ENCODE measurements at regions not wholly inside any gene's neighbourhood (a gene's known extent, or its start where the extent isn't known, plus 50 kb on each side); places are given as distances from the start of the nearest gene placed in this dataset.

GRCh38 chr1:80657044-80657643 lies 1143.6 kb upstream of the ADGRL2 start:
- H3K27ac ChIP-seq: no peak overlapping the region
- DNase-seq (ENCODE audit: low spot score): no peak
- H3K9me3 ChIP-seq: no peaks in the 10 kb centered on the region
- H3K4me3 ChIP-seq: no peak overlapping the region
- H3K36me3 ChIP-seq: no peaks in the 10 kb centered on the region
- H3K27me3 ChIP-seq: no peaks in the 10 kb centered on the region
- no peaks in the 10 kb centered on the region for H3K4me1 ChIP-seq
- no peak for TF ChIP-seq CTCF (IDR thresholded peaks at IDR 0.05)

- Histone ChIP-seq H3K27me3 (no peaks in the 10 kb centered on the region), H3K9me3 (no peaks in the 10 kb centered on the region), H3K27ac (no peak overlapping the region), H3K36me3 (no peaks in the 10 kb centered on the region), H3K4me3 (no peak overlapping the region), H3K4me1 (no peaks in the 10 kb centered on the region)
- no peak for DNase-seq (ENCODE audit: low spot score)
- TF ChIP-seq CTCF (IDR thresholded peaks at IDR 0.05): no peak
Observed at GRCh38 chr1:80656641-80657040, 1144.1 kb upstream of the ADGRL2 start.

GRCh38 chr1:80656014-80656636 lies 1144.6 kb upstream of the ADGRL2 start:
- H3K9me3 ChIP-seq: no peaks in the 10 kb centered on the region
- DNase-seq (ENCODE audit: low spot score): no peak
- H3K27ac ChIP-seq: no peak overlapping the region
- no peak overlapping the region for H3K4me3 ChIP-seq
- H3K36me3 ChIP-seq: no peaks in the 10 kb centered on the region
- no peaks in the 10 kb centered on the region for H3K27me3 ChIP-seq
- TF ChIP-seq CTCF (IDR thresholded peaks at IDR 0.05): no peak
- H3K4me1 ChIP-seq: no peaks in the 10 kb centered on the region

- H3K27ac ChIP-seq: no peak overlapping the region
- H3K4me3 ChIP-seq: no peak overlapping the region
- H3K9me3 ChIP-seq: no peaks in the 10 kb centered on the region
- no peaks in the 10 kb centered on the region for H3K36me3 ChIP-seq
- no peak for DNase-seq (ENCODE audit: low spot score)
- TF ChIP-seq CTCF (IDR thresholded peaks at IDR 0.05): no peak
- no peaks in the 10 kb centered on the region for H3K27me3 ChIP-seq
- no peaks in the 10 kb centered on the region for H3K4me1 ChIP-seq
Observed at GRCh38 chr1:80646053-80646452, 1154.7 kb upstream of the ADGRL2 start.

GRCh38 chr1:80645621-80646020 lies 1155.1 kb upstream of the ADGRL2 start:
- H3K36me3 ChIP-seq: no peaks in the 10 kb centered on the region
- H3K27me3 ChIP-seq: no peaks in the 10 kb centered on the region
- no peak overlapping the region for H3K4me3 ChIP-seq
- no peak for TF ChIP-seq CTCF (IDR thresholded peaks at IDR 0.05)
- no peaks in the 10 kb centered on the region for H3K9me3 ChIP-seq
- H3K27ac ChIP-seq: no peak overlapping the region
- no peak for DNase-seq (ENCODE audit: low spot score)
- H3K4me1 ChIP-seq: no peaks in the 10 kb centered on the region

GRCh38 chr1:80640978-80641377 lies 1159.8 kb upstream of the ADGRL2 start:
- DNase-seq (ENCODE audit: low spot score): no peak
- TF ChIP-seq CTCF (IDR thresholded peaks at IDR 0.05): no peak
- H3K27ac ChIP-seq: no peak overlapping the region
- no peaks in the 10 kb centered on the region for H3K27me3 ChIP-seq
- H3K4me3 ChIP-seq: no peak overlapping the region
- H3K9me3 ChIP-seq: no peaks in the 10 kb centered on the region
- H3K4me1 ChIP-seq: no peaks in the 10 kb centered on the region
- H3K36me3 ChIP-seq: no peaks in the 10 kb centered on the region

All from right atrium auricular region (tissue), 2 donors.